Natural killer cell (primary cell): ENCODE measurements at regions not wholly inside any gene's neighbourhood (a gene's known extent, or its start where the extent isn't known, plus 50 kb on each side); places are given as distances from the start of the nearest gene placed in this dataset.

ENCODE experiments used
- ATAC-seq, 3 donors: fragments of 150-1000 bp in 2 of 3; fragments of 200-7000 bp in 1 of 3; cut with Tn5 transposase; 1 replicate in 1 of 3; 2 replicates in 2 of 3; pipeline ENCODE4 v1.10.0; 2021; ENCODE audit warnings: mild to moderate bottlenecking in 2 of 3, moderate library complexity in 2 of 3
- DNase-seq, 2 donors: peaks; one replicate each; pipeline versions ENCODE4 v3.0.0 to v3.0.0-alpha.2; 2013 to 2021; ENCODE audit warnings: mixed read lengths in 1 of 2
- H3K27ac ChIP-seq: one replicate; pipeline ENCODE4 v1.5.1; 2013; ENCODE audit warnings: mild to moderate bottlenecking, low read length
- H3K27me3 ChIP-seq: one replicate; pipeline ENCODE4 v1.6.1; 2013; ENCODE audit warnings: low read length; ENCODE audit not compliant: control insufficient read depth, insufficient read depth
- H3K36me3 ChIP-seq: one replicate; pipeline ENCODE4 v1.6.1; 2013; ENCODE audit warnings: low read length; ENCODE audit not compliant: control insufficient read depth, insufficient read depth
- H3K4me1 ChIP-seq: one replicate; pipeline ENCODE4 v1.6.1; 2013; ENCODE audit warnings: low read length; ENCODE audit not compliant: control insufficient read depth, insufficient read depth
- H3K4me3 ChIP-seq: one replicate; pipeline ENCODE4 v1.5.1; 2013; ENCODE audit warnings: low read length
- H3K9me3 ChIP-seq: one replicate; pipeline ENCODE4 v1.6.1; 2013; ENCODE audit warnings: low read length; ENCODE audit not compliant: control insufficient read depth, insufficient read depth
- H3K27ac Mint-ChIP-seq, 2 donors: one replicate each; pipeline ENCODE4 v1.8.0; 2022; ENCODE audit warnings: mild to moderate bottlenecking in 2 of 2, mixed read lengths in 2 of 2, moderate library complexity in 1 of 2
- H3K27me3 Mint-ChIP-seq, 2 donors: one replicate each; pipeline ENCODE4 v1.8.0; 2022; ENCODE audit warnings: low read depth in 2 of 2, mixed read lengths in 2 of 2
- H3K36me3 Mint-ChIP-seq: one replicate; pipeline ENCODE4 v1.8.0; 2022; ENCODE audit warnings: mixed read lengths
- H3K4me1 Mint-ChIP-seq, 2 donors: one replicate each; pipeline ENCODE4 v1.8.0; 2022; ENCODE audit warnings: mixed read lengths in 2 of 2
- H3K4me3 Mint-ChIP-seq: one replicate; pipeline ENCODE4 v1.8.0; 2022; ENCODE audit warnings: mild to moderate bottlenecking, moderate library complexity, mixed read lengths
- H3K9me3 Mint-ChIP-seq, 2 donors: one replicate each; pipeline ENCODE4 v1.8.0; 2022; ENCODE audit warnings: mixed read lengths in 2 of 2
- CTCF ChIP-seq: fragments of 200-600 bp; IDR thresholded peaks from one replicate; pipeline ENCODE4 v1.8.0; 2022; ENCODE audit warnings: antibody characterized with exemption
- WGBS: methylation state at CpG from one replicate; pipeline ENCODE4 v1.1.7; 2013; ENCODE audit warnings: missing lambda C conversion rate; ENCODE audit not compliant: insufficient coverage; 5-methylcytosine and 5-hydroxymethylcytosine counted together
- intact Hi-C: fragments of 100-400 bp; cut with micrococcal nuclease; formaldehyde crosslinking; loops from one replicate; pipeline ENCODE4 v1.14.2; 2022

GRCh38 chr2:236731767-236732580, 162.3 kb downstream of the ACKR3 start:
- no peak overlapping the region for H3K27ac Mint-ChIP-seq
- H3K4me3 Mint-ChIP-seq, result no peak overlapping the region
- H3K36me3 ChIP-seq, result no peaks in the 10 kb centered on the region
- DNase-seq, result no peak
- H3K27ac ChIP-seq, result no peak overlapping the region
- ATAC-seq, result no peak
- no peaks in the 10 kb centered on the region for H3K9me3 Mint-ChIP-seq
- H3K27me3 Mint-ChIP-seq, result peaks cover 6 to 17% of the 10 kb centered on the region in 2 donors
- H3K4me1 Mint-ChIP-seq, result no peaks in the 10 kb centered on the region
- no peaks in the 10 kb centered on the region for H3K36me3 Mint-ChIP-seq
- H3K4me1 ChIP-seq, result no peaks in the 10 kb centered on the region
- H3K27me3 ChIP-seq, result no peaks in the 10 kb centered on the region
- H3K9me3 ChIP-seq, result no peaks in the 10 kb centered on the region
- no peak for TF ChIP-seq CTCF
- WGBS, result 88% methylated on average over 12 of the region's 12 CpGs
- H3K4me3 ChIP-seq, result no peak overlapping the region
- intact Hi-C loops, result no loop called here

- Mint-ChIP-seq H3K27ac (no peak overlapping the region), H3K36me3 (no peaks in the 10 kb centered on the region), H3K4me3 (no peak overlapping the region), H3K27me3 (peaks cover 4 to 17% of the 10 kb centered on the region in 2 donors), H3K9me3 (no peaks in the 10 kb centered on the region), H3K4me1 (no peaks in the 10 kb centered on the region)
- ATAC-seq, result no peak
- no peak for DNase-seq
- no peak for TF ChIP-seq CTCF
- Histone ChIP-seq H3K36me3 (no peaks in the 10 kb centered on the region), H3K27me3 (no peaks in the 10 kb centered on the region), H3K4me3 (no peak overlapping the region), H3K9me3 (no peaks in the 10 kb centered on the region), H3K4me1 (no peaks in the 10 kb centered on the region), H3K27ac (no peak overlapping the region)
- 89% methylated on average over 3 of the region's 3 CpGs for WGBS
- intact Hi-C loops, result no loop called here
These were observed 163.5 kb downstream of the ACKR3 start for GRCh38 chr2:236733156-236733555.

GRCh38 chr2:236735825-236736238, 166.2 kb downstream of the ACKR3 start:
- no peaks in the 10 kb centered on the region for H3K27me3 ChIP-seq
- Mint-ChIP-seq H3K4me3 (no peak overlapping the region), H3K4me1 (no peaks in the 10 kb centered on the region), H3K27me3 (peaks cover 8 to 22% of the 10 kb centered on the region in 2 donors), H3K27ac (no peak overlapping the region), H3K36me3 (no peaks in the 10 kb centered on the region), H3K9me3 (no peaks in the 10 kb centered on the region)
- no peaks in the 10 kb centered on the region for H3K36me3 ChIP-seq
- 86% methylated on average over 5 of the region's 6 CpGs for WGBS
- no peaks in the 10 kb centered on the region for H3K9me3 ChIP-seq
- H3K4me3 ChIP-seq, result no peak overlapping the region
- DNase-seq (no peak), ATAC-seq (no peak)
- TF ChIP-seq CTCF, result no peak
- no peaks in the 10 kb centered on the region for H3K4me1 ChIP-seq
- H3K27ac ChIP-seq, result no peak overlapping the region
- intact Hi-C loops, result no loop called here

- Mint-ChIP-seq H3K4me1 (no peaks in the 10 kb centered on the region), H3K27ac (no peak overlapping the region), H3K9me3 (no peaks in the 10 kb centered on the region), H3K27me3 (peaks cover 8 to 29% of the 10 kb centered on the region in 2 donors), H3K4me3 (no peak overlapping the region), H3K36me3 (no peaks in the 10 kb centered on the region)
- ATAC-seq (no peak), DNase-seq (no peak)
- no peaks in the 10 kb centered on the region for H3K4me1 ChIP-seq
- no peak overlapping the region for H3K27ac ChIP-seq
- H3K9me3 ChIP-seq, result no peaks in the 10 kb centered on the region
- H3K4me3 ChIP-seq, result no peak overlapping the region
- intact Hi-C loops, result no loop called here
- TF ChIP-seq CTCF, result no peak
- H3K36me3 ChIP-seq, result no peaks in the 10 kb centered on the region
- H3K27me3 ChIP-seq, result no peaks in the 10 kb centered on the region
- WGBS, result 67% methylated on average over 2 of the region's 4 CpGs
These were observed 168.4 kb downstream of the ACKR3 start for GRCh38 chr2:236738030-236738429.
